Astrocyte (in vitro differentiated cells and primary cell): ENCODE measurements at regions not wholly inside any gene's neighbourhood (a gene's known extent, or its start where the extent isn't known, plus 50 kb on each side); places are given as distances from the start of the nearest gene placed in this dataset.

Source experiments
- EZH2 ChIP-seq: IDR thresholded peaks from 2 replicates; pipeline ENCODE4 v1.6.1; 2012; ENCODE audit warnings: mild to moderate bottlenecking, low read length, inconsistent platforms; ENCODE audit not compliant: insufficient read depth
- TF ChIP-seq, protein P1 (sequence below): IDR thresholded peaks from 2 replicates; pipeline ENCODE4 v1.5.1; 2011; ENCODE audit warnings: low read depth, mild to moderate bottlenecking, inconsistent platforms, low read length, moderate library complexity; ENCODE audit not compliant: insufficient read depth

DNA sequence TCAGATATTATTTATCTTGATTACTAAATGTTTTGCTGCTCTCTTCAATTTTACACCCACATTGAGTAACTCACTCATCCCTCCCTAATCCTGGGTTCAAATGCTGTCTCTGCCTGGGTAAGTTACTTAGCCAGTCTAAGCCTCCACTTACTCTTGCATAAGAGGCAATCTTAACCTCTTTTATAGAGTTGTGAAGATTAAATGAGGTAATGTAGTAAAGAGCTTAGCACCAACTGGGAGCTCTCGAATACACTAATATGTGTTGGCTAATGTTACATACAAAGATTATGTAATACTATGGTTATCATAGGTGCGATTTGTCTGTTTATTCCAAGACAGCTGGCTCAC, 134.4 kb upstream of the STMND1 start:
- TF ChIP-seq EZH2, result no peak
- TF ChIP-seq, protein P1, sequence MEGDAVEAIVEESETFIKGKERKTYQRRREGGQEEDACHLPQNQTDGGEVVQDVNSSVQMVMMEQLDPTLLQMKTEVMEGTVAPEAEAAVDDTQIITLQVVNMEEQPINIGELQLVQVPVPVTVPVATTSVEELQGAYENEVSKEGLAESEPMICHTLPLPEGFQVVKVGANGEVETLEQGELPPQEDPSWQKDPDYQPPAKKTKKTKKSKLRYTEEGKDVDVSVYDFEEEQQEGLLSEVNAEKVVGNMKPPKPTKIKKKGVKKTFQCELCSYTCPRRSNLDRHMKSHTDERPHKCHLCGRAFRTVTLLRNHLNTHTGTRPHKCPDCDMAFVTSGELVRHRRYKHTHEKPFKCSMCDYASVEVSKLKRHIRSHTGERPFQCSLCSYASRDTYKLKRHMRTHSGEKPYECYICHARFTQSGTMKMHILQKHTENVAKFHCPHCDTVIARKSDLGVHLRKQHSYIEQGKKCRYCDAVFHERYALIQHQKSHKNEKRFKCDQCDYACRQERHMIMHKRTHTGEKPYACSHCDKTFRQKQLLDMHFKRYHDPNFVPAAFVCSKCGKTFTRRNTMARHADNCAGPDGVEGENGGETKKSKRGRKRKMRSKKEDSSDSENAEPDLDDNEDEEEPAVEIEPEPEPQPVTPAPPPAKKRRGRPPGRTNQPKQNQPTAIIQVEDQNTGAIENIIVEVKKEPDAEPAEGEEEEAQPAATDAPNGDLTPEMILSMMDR, result no peak
